ENCODE measurements at regions not wholly inside any gene's neighbourhood (a gene's known extent, or its start where the extent isn't known, plus 50 kb on each side); places are given as distances from the start of the nearest gene placed in this dataset.

- TF ChIP-seq, protein P1, sequence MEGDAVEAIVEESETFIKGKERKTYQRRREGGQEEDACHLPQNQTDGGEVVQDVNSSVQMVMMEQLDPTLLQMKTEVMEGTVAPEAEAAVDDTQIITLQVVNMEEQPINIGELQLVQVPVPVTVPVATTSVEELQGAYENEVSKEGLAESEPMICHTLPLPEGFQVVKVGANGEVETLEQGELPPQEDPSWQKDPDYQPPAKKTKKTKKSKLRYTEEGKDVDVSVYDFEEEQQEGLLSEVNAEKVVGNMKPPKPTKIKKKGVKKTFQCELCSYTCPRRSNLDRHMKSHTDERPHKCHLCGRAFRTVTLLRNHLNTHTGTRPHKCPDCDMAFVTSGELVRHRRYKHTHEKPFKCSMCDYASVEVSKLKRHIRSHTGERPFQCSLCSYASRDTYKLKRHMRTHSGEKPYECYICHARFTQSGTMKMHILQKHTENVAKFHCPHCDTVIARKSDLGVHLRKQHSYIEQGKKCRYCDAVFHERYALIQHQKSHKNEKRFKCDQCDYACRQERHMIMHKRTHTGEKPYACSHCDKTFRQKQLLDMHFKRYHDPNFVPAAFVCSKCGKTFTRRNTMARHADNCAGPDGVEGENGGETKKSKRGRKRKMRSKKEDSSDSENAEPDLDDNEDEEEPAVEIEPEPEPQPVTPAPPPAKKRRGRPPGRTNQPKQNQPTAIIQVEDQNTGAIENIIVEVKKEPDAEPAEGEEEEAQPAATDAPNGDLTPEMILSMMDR (IDR thresholded peaks at IDR 0.05; ENCODE audit: low read depth, low read length, poor library complexity, severe bottlenecking), result no peak
- TF ChIP-seq EZH2phosphoT487 (IDR thresholded peaks at IDR 0.05; ENCODE audit: borderline replicate concordance, low read length), result no peak
Measured at GRCh38 chr21:39063517-39063916, 119.7 kb downstream of the PSMG1 start.
